K562 (cell line): ENCODE measurements at regions not wholly inside any gene's neighbourhood (a gene's known extent, or its start where the extent isn't known, plus 50 kb on each side); places are given as distances from the start of the nearest gene placed in this dataset.

ENCODE experiments used
- ATAC-seq: fragments of 200-7000 bp; cut with Tn5 transposase; 3 replicates; pipeline ENCODE4 v1.9.1; 2020; ENCODE audit warnings: moderate library complexity
- BruUV-seq: library from RNA; stranded (reverse); fragments of 400-500 nt; replicated peaks from 2 replicates; lab custom pipeline; 2021; lab: Mats Ljungman, UMichigan
- CTCF ChIA-PET: fragments of 300-600 bp; formaldehyde crosslinking; extraction: SDS; loops from one replicate; lab custom pipeline; 2021; ENCODE audit warnings: low intra/inter-chr PET ratio; lab: Yijun Ruan, JAX
- POLR2A ChIA-PET: fragments of 300-600, 350-650 bp; sonication (Branson Sonifier 250); formaldehyde crosslinking; extraction: SDS; loops from one replicate; lab custom pipeline; 2021; ENCODE audit warnings: antibody characterized with exemption, inconsistent platforms; lab: Yijun Ruan, JAX
- DNase-seq, 4 experiments: peaks; one replicate each; pipeline versions ENCODE4 v3.0.0 to v3.0.0-alpha.2; 2011 to 2018; ENCODE audit warnings: low spot score in 3 of 4, mixed read lengths in 3 of 4; ENCODE audit errors: extremely low read depth in 1 of 4
- FAIRE-seq: peaks from 2 replicates; lab custom pipeline; 2011; peaks lifted over from hg19 to GRCh38; lab: Jason Lieb, UNC
- H2AFZ ChIP-seq: 2 replicates; pipeline ENCODE4 v1.6.0; 2011; ENCODE audit warnings: low read depth, low read length, control low read depth, inconsistent platforms
- H3K27ac ChIP-seq: fragments of 200-600 bp; 3 replicates; pipeline ENCODE4 v1.8.0; 2011; ENCODE audit warnings: low read depth, mild to moderate bottlenecking, control low read depth, inconsistent platforms, low read length, moderate library complexity, mixed read lengths; ENCODE audit errors: extremely low read depth
- H3K27me3 ChIP-seq, 2 experiments: fragments of 300-600 bp in 1 of 2; 2 replicates in 1 of 2; 3 replicates in 1 of 2; pipeline versions ENCODE4 v1.6.0 to v1.8.0; 2011; ENCODE audit warnings: inconsistent platforms in 2 of 2, low read length in 2 of 2, mild to moderate bottlenecking in 1 of 2, mixed read lengths in 1 of 2, moderate library complexity in 1 of 2; ENCODE audit not compliant: control insufficient read depth in 2 of 2, insufficient read depth in 2 of 2
- H3K36me3 ChIP-seq: fragments of 300-600 bp; 3 replicates; pipeline ENCODE4 v1.8.0; 2011; ENCODE audit warnings: mild to moderate bottlenecking, low read length, inconsistent platforms; ENCODE audit not compliant: control insufficient read depth, insufficient read depth
- H3K4me1 ChIP-seq, 2 experiments: fragments of 200-600 bp in 1 of 2; replicated peaks in 1 of 2; 2 replicates in 1 of 2; 3 replicates in 1 of 2; pipeline versions ENCODE4 v1.5.1 to v1.8.0; 2011; ENCODE audit warnings: inconsistent platforms in 2 of 2, low read length in 2 of 2, mild to moderate bottlenecking in 1 of 2, mixed read lengths in 1 of 2, moderate library complexity in 1 of 2; ENCODE audit not compliant: control insufficient read depth in 2 of 2, insufficient read depth in 2 of 2
- H3K4me2 ChIP-seq: 2 replicates; pipeline ENCODE4 v1.6.1; 2011; ENCODE audit warnings: low read length, control low read depth, inconsistent platforms, mixed read lengths; ENCODE audit not compliant: insufficient read depth
- H3K4me3 ChIP-seq: fragments of 200-600 bp; sonication (generic), shearing (Covaris generic); 2 replicates; pipeline ENCODE4 v1.5.1; 2016; ENCODE audit warnings: control low read depth, inconsistent platforms
- H3K79me2 ChIP-seq: fragments of 200-600 bp; 3 replicates; pipeline ENCODE4 v1.8.0; 2011; ENCODE audit warnings: low read length, inconsistent platforms; ENCODE audit not compliant: control insufficient read depth, insufficient read depth
- H3K9ac ChIP-seq, 2 experiments: 2 replicates each; pipeline versions ENCODE4 v1.6.0 to v1.6.1; 2011; ENCODE audit warnings: low read depth in 2 of 2, low read length in 2 of 2, control low read depth in 1 of 2, inconsistent platforms in 1 of 2, mild to moderate bottlenecking in 1 of 2, mixed read lengths in 1 of 2; ENCODE audit not compliant: insufficient read depth in 1 of 2
- H3K9me1 ChIP-seq: one replicate; pipeline ENCODE4 v1.6.0; 2011; ENCODE audit warnings: inconsistent platforms, mild to moderate bottlenecking, low read length, moderate library complexity; ENCODE audit not compliant: control insufficient read depth, insufficient read depth
- H3K9me3 ChIP-seq: replicated peaks from 2 replicates; pipeline ENCODE4 v1.5.1; 2011; ENCODE audit warnings: low read depth, low read length, inconsistent platforms; ENCODE audit not compliant: control insufficient read depth, insufficient read depth
- H4K20me1 ChIP-seq: replicated peaks from 2 replicates; pipeline ENCODE4 v1.6.1; 2011; ENCODE audit warnings: low read length, inconsistent platforms, mixed read lengths; ENCODE audit not compliant: control insufficient read depth, insufficient read depth
- BCL6 ChIP-seq: fragments of 250-450 bp; sonication (Bioruptor Pico); IDR thresholded peaks from 2 replicates; pipeline ENCODE4 v1.4.0; 2020
- ELF1 ChIP-seq: fragments of 200-800 bp; sonication (Bioruptor generic); IDR thresholded peaks from 2 replicates; pipeline ENCODE4 v1.6.1; 2016; ENCODE audit warnings: missing genetic modification characterization, missing compliant biosample characterization
- HDGF ChIP-seq: fragments of 450-650 bp; IDR thresholded peaks from 2 replicates; pipeline ENCODE4 v1.6.1; 2016
- SMAD2 ChIP-seq: fragments of 150-350 bp; IDR thresholded peaks from 2 replicates; pipeline ENCODE4 v1.6.1; 2014; ENCODE audit warnings: low read depth, mild to moderate bottlenecking, low read length
- SRF ChIP-seq, 2 experiments: fragments of 250-450, 450-650 bp in 1 of 2; sonication (Bioruptor Pico) in 1 of 2; sonication (generic) in 1 of 2; formaldehyde crosslinking; IDR thresholded peaks; 2 replicates each; pipeline versions ENCODE4 v1.5.0 to v1.5.1; 2020 to 2022; ENCODE audit warnings: mild to moderate bottlenecking in 1 of 2, missing genetic modification reagents in 1 of 2
- SUPT5H ChIP-seq: fragments of 450-650 bp; IDR thresholded peaks from 2 replicates; pipeline ENCODE4 v1.6.1; 2016
- TCF7L2 ChIP-seq: fragments of 150-350 bp; IDR thresholded peaks from 2 replicates; pipeline ENCODE4 v1.6.1; 2016; ENCODE audit warnings: low read depth, mild to moderate bottlenecking, low read length, moderate library complexity
- U2AF2 ChIP-seq: fragments of 200-400 bp; formaldehyde crosslinking; optimal IDR thresholded peaks from 2 replicates; pipeline ENCODE3; 2017; ENCODE audit warnings: low read depth, mild to moderate bottlenecking, low read length
- XRCC5 ChIP-seq: fragments of 200-400 bp; formaldehyde crosslinking; IDR thresholded peaks from 2 replicates; pipeline ENCODE4 v1.6.1; 2017; ENCODE audit warnings: low read depth, mild to moderate bottlenecking, low read length
- ZSCAN29 ChIP-seq: fragments of 450-650 bp; IDR thresholded peaks from 2 replicates; pipeline ENCODE4 v1.6.1; 2017
- WGBS: fragments of 100-300 bp; shearing (Covaris generic); methylation state at CpG from one replicate; pipeline ENCODE4 v1.1.6; 2016; ENCODE audit warnings: low coverage, mixed read lengths; ENCODE audit not compliant: insufficient coverage; ENCODE audit errors: missing lambda C conversion rate; 5-methylcytosine and 5-hydroxymethylcytosine counted together
- in situ Hi-C: fragments of 300-500 bp; cut with MboI; formaldehyde crosslinking; loops from 4 replicates; pipeline ENCODE4 v1.15.0; 2018; ENCODE audit warnings: inconsistent platforms, mixed read lengths
- intact Hi-C: fragments of 100-400 bp; cut with micrococcal nuclease; formaldehyde crosslinking; loops from 2 replicates; pipeline ENCODE4 v1.14.2; 2022
- TF ChIP-seq, protein P1 (sequence below): fragments of 450-650 bp; IDR thresholded peaks from 2 replicates; pipeline ENCODE4 v1.6.1; 2014; ENCODE audit warnings: low read depth, mild to moderate bottlenecking, moderate library complexity, borderline replicate concordance
- TF ChIP-seq, protein P2 (sequence below): sonication (generic); formaldehyde crosslinking; IDR thresholded peaks from 2 replicates; pipeline ENCODE4 v1.8.1; 2023; ENCODE audit warnings: mild to moderate bottlenecking, missing genetic modification reagents
- TF ChIP-seq, protein P3 (sequence below): fragments of 450-650 bp; conservative IDR thresholded peaks from 2 replicates; pipeline ENCODE4 v1.6.1; 2016; ENCODE audit warnings: missing genetic modification characterization, low read depth, mild to moderate bottlenecking, missing compliant biosample characterization, moderate library complexity
- TF ChIP-seq, protein P4 (sequence below): IDR thresholded peaks from 2 replicates; pipeline ENCODE4 v1.6.1; 2011; ENCODE audit warnings: borderline replicate concordance, low read depth, mild to moderate bottlenecking, moderate library complexity, low read length; ENCODE audit not compliant: insufficient read depth, poor library complexity, severe bottlenecking

DNA sequence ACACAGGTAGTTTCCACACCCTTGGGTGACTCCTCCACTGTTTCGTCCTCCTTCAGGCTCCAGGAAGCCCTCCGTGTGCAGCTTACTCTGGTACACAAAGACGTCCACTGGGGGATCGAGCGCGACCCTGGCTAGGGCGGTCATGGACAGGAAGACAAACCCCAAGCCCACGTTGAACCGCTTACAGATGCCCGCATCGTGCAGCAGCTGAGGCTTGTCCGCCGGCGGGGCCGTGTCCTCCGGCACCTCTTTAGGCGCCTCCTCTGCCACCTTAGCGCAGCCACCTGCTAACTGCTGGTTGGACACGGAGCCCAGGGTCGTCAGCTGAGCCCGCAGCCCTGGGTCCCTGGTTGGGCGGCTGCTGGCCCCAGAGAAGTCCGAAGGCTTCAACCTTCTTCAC, 309.0 kb upstream of the BTBD3 start:
- BruUV-seq: no TSS peak
- Histone ChIP-seq H3K79me2 (no peaks in the 10 kb centered on the region), H3K4me2 (no peak overlapping the region), H3K4me1 (no peaks in the 10 kb centered on the region), H2AFZ (no peak overlapping the region), H3K4me3 (no peak overlapping the region), H4K20me1 (no peaks in the 10 kb centered on the region), H3K27me3 (no peaks in the 10 kb centered on the region), H3K9ac (no peak overlapping the region), H3K9me3 (no peaks in the 10 kb centered on the region), H3K27ac (no peak overlapping the region), H3K9me1 (no peaks in the 10 kb centered on the region), H3K36me3 (no peaks in the 10 kb centered on the region)
- ATAC-seq (no peak), DNase-seq (no peak), FAIRE-seq (no peak)
- POLR2A ChIA-PET: no interaction called here
- intact Hi-C loops: no loop called here
- CTCF ChIA-PET: no interaction called here
- WGBS: under 1% methylated on average over 21 of the region's 23 CpGs
- TF ChIP-seq ZSCAN29 (no peak), SUPT5H (no peak), XRCC5 (no peak), HDGF (no peak), SMAD2 (no peak), ELF1 (tag) (no peak), TCF7L2 (no peak), U2AF2 (no peak), SRF (CRISPR knock-in tag; IDR thresholded peaks at IDR 0.05) (no peak), BCL6 (CRISPR knock-in tag) (no peak)
- TF ChIP-seq, protein P1, sequence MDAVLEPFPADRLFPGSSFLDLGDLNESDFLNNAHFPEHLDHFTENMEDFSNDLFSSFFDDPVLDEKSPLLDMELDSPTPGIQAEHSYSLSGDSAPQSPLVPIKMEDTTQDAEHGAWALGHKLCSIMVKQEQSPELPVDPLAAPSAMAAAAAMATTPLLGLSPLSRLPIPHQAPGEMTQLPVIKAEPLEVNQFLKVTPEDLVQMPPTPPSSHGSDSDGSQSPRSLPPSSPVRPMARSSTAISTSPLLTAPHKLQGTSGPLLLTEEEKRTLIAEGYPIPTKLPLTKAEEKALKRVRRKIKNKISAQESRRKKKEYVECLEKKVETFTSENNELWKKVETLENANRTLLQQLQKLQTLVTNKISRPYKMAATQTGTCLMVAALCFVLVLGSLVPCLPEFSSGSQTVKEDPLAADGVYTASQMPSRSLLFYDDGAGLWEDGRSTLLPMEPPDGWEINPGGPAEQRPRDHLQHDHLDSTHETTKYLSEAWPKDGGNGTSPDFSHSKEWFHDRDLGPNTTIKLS: no peak
- TF ChIP-seq, protein P2, sequence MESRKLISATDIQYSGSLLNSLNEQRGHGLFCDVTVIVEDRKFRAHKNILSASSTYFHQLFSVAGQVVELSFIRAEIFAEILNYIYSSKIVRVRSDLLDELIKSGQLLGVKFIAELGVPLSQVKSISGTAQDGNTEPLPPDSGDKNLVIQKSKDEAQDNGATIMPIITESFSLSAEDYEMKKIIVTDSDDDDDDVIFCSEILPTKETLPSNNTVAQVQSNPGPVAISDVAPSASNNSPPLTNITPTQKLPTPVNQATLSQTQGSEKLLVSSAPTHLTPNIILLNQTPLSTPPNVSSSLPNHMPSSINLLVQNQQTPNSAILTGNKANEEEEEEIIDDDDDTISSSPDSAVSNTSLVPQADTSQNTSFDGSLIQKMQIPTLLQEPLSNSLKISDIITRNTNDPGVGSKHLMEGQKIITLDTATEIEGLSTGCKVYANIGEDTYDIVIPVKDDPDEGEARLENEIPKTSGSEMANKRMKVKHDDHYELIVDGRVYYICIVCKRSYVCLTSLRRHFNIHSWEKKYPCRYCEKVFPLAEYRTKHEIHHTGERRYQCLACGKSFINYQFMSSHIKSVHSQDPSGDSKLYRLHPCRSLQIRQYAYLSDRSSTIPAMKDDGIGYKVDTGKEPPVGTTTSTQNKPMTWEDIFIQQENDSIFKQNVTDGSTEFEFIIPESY (CRISPR knock-in tag): no peak
- TF ChIP-seq, protein P3, sequence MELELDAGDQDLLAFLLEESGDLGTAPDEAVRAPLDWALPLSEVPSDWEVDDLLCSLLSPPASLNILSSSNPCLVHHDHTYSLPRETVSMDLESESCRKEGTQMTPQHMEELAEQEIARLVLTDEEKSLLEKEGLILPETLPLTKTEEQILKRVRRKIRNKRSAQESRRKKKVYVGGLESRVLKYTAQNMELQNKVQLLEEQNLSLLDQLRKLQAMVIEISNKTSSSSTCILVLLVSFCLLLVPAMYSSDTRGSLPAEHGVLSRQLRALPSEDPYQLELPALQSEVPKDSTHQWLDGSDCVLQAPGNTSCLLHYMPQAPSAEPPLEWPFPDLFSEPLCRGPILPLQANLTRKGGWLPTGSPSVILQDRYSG (tag): no peak
- TF ChIP-seq, protein P4, sequence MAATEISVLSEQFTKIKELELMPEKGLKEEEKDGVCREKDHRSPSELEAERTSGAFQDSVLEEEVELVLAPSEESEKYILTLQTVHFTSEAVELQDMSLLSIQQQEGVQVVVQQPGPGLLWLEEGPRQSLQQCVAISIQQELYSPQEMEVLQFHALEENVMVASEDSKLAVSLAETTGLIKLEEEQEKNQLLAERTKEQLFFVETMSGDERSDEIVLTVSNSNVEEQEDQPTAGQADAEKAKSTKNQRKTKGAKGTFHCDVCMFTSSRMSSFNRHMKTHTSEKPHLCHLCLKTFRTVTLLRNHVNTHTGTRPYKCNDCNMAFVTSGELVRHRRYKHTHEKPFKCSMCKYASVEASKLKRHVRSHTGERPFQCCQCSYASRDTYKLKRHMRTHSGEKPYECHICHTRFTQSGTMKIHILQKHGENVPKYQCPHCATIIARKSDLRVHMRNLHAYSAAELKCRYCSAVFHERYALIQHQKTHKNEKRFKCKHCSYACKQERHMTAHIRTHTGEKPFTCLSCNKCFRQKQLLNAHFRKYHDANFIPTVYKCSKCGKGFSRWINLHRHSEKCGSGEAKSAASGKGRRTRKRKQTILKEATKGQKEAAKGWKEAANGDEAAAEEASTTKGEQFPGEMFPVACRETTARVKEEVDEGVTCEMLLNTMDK: no peak
- in situ Hi-C loops: no loop called here
